NCI-H2196 treated with DMSO at 0.1 percent for 48 hours (cell line): ENCODE measurements at regions not wholly inside any gene's neighbourhood (a gene's known extent, or its start where the extent isn't known, plus 50 kb on each side); places are given as distances from the start of the nearest gene placed in this dataset.
"Not testable (repeated sequence)": the region's sequence is repeated elsewhere in the genome, so short reads cannot be mapped to it uniquely, and the experiment has no call there.

Experiments
- DNase-seq: peaks from one replicate; lab custom pipeline; 2025; ENCODE audit not compliant: unreplicated experiment; lab: John Stamatoyannopoulos, UW

GRCh38 chr14:88929656-88930436 lies 105.4 kb downstream of the TTC8 start:
- no peak for DNase-seq

DNA sequence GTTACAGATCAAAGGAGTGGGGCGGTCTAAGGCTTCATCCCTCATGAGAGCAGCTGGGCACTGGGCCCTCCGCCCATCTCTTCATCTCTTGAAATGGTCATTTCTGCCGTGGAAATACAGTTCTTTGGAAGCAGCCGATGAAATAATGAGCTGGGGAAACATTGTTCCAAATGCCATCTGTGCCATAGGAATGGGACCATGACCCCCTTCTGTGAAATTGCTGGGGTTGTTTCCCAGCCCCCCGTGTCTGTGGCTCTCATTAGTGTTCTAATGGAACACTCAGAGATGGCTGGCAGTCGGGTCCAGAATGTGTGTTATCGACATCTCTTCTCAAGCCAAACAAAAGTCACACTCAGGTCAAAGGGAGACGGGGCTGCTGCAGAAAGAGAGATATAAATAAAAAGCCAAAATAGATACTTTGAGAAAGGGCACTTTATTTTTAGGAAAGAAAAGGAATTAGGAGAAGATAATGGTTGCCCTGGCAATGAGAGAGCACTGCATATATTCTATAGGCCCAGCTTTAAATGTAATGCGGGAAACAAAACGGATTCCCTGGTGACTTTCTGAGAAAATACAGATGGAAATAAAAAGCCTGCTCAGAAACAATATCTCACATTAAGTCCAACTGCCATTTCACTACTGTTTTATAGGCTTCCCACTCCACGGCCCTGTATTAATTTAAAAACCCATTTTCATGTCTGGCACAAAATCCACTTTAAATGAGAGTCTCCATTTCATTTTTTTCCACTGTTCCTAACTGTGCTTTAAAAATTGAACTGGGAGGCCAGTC lies 107.1 kb downstream of the TTC8 start:
- no peak for DNase-seq

- no peak for DNase-seq
Observed at GRCh38 chr14:88933191-88933590, 108.7 kb downstream of the TTC8 start.

DNA sequence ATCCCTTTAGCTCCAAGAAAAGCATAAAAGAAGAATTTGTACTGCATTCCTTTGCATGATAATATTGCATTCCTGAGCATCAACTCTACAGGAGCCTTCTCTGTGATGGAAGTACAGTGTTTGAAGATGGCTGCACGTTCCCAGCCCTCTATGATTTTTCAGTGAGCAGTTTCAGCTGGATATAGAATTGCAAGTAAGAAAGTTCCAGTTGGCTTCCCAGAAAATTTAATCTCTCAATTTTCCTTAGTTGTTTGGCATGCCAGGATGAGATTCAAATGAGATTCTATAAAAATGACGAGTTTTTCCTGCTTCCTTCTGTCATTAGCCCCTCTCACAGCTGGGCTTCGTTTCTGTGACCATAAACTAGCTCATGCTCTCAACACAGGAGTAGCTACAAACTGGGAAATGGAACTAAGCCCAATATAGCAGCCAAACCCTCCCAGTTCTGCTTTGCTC lies 109.9 kb downstream of the TTC8 start:
- DNase-seq = no peak

DNA sequence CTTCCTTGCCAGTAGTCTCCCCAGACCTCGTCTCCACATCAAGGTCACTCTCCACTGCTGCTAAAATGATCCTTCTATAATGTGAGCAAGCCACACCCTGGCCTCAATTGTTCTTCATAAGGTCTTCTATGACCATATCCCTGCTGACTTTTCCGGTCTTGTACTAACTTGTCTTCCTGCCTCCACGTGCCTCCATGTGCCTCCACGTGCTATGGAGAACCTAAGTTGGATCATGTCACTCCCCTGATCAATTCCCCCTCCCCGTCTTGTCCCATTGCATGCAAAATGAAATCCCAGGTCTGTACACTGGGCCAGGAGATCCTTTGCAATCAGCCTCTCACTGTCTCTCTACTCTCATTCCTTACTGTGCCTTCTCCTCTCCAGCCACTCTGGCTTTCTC lies 110.6 kb downstream of the TTC8 start:
- no peak for DNase-seq

DNA sequence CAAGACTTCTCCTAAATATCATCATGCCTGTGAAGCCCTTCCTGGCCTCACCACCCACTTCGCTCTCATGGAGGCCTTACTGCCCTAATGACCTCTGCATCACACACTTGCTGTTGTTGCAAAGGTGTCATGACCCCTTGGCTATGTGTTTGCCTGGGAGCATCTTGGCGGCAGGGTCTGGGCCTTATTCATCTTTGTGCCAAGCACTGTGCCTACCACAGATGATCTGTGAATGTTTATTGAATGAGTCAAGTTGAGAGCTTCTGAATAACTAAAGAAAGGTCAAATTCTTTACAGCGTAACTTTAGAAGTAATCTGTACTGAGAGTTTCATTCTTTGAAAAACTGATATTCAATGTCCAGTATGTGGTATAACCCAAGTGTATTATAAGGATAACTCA lies 113.3 kb downstream of the TTC8 start:
- no peak for DNase-seq

DNA sequence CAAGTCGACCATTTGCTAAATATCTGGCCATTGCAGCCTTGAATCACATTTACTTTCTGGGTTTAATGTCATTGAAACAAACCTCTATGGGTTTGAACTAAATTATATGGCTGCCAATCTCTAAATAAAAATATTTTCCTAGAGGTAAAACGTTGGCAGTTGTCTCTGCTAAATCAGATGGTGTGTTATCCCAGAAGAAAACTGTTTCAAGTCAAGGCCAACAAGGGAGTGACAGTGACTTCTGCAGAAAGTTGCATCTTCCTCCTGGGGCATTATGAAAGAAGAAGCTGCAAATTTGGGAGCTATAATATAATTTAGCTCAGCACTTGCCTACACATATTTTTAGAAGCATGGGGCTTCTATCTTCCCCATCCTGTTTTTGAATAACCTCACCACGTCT lies 116.2 kb downstream of the TTC8 start:
- DNase-seq = no peak

DNA sequence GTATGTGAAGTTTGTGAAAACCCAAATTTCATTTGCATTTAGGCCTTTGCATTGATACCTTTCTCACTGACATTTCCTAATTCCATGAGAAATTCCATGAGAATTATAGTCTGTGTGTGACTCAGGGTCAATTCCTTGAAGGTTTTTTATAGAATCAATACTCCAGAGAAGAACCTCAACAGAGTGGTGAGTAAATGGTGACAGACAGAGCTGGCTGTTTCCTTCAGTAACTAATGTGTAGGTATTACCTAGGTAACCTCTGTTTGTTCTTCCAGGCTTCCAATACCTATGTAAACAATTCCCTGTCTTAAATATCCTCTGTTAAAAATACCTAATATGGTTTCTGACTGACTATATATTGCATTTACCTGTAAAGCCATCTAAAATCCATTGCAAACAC lies 117.0 kb downstream of the TTC8 start:
- no peak for DNase-seq

DNA sequence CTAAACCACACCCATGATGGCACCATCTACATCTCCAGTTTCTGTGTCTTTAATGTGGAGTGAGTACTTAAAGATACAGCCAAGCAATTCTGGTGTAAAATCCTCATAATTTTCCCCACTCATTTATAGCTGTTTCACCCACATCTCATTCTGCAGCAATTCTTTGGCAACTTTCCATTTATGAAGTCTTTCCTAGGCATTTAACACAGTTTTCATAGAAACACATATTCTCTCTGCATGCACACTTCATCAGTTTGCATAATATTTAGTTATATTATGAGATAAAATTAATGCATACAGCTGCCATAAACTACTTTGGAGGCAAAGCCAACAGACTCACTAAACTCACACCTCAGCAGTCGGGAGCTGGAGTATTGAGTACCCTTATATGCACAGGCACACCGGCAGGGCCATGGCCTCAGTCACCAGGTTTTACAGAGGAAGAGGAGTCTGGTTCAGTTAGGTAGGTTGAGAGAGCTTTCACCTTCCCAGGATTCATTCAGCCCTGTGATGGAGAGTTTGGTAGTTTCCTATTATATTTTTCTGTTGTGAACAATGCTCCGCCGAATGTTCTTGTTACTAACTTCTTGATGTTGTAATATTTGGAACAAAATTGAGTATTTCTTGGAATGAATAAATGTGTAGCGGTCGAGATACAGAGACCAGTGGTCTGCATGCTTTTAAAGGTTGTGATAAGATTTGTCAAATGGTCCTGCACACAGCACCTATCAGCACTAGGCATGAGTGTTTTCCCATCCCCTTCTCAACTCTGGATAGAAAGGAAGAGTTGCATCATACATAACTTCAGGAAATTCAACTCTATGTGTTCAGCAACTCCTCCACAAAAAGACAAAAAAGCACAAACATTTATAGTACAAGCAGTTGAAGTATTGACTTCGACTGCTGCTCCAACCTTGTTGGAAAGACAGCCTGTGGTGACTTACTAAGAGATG lies 123.5 kb downstream of the TTC8 start:
- DNase-seq = no peak

DNA sequence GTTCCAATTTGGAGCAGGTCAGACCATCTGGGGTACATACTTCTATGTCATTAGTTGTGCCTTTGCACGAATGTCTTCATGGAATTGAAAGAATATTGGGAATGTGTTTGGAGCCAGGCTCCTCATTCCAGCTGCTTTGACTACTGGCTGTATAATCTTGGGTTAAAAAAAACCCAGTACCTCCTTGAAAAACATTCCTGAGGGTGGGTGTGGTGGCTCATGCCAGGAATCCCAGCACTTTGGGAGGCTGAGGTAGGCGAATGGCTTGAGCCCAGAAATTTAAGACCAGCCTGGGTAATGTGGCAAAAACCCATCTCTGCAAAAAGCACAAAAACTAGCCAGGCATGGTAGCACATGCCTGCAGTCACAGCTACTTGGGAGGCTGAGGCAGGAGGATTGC lies 125.6 kb downstream of the TTC8 start:
- no peak for DNase-seq

DNA sequence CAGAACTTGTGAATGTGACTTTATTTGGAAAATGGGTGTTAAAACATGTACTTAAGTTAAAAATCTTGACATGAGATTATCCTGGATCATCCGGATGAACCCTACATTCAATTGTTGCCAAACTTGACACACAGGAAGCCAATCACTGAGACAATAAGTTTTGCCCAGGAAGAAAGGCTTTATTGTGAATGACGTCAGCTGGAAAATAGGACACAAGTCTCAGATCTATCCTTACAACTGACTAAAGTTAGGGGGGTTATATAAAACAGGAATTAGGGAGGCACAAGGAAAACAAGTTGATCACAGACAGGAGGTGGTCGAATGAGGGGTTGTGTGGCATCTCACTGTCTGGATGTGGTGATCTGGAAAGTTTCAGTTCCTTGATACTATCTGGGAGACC lies 126.9 kb downstream of the TTC8 start:
- DNase-seq = no peak

DNA sequence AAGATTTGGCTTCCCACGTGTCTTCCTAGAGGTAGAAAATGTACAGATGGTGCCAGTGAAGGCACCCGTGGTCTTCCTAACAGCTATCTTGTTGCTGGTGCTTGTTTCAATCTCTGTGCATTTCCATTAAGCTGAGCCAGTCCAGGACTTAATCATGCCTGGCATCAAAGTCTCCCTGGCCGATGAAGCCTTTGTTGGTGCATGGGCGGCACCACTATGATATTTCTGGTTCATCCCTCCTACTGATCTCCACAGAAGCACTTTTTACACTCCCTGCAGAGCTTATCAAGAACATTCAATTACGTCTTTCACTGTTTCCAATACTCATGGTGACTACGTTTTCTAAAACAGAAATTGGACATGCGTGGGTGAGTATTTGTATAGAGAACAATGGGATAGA lies 128.4 kb downstream of the TTC8 start:
- no peak for DNase-seq

- DNase-seq = no peak
Observed at GRCh38 chr14:88955455-88955854, 131.0 kb downstream of the TTC8 start.

DNA sequence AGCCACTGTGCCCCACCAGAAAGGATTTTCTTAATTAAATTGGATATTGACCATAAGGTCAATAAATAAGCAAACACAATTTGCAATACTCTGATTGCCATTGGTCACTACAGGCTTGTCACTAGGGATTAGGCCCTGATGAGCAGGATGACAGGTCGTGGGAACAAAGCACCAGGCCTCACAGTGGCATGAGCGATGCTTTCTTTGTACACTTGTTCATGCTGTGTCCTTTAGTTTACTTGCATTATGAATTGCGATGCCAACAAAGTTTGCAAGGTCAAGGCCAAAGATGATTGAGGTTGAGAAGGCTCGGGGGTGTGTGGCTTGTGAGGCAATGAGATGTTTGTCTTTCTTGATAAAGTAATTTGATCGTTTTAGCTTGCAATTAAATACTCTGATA lies 136.0 kb downstream of the TTC8 start:
- DNase-seq = no peak

DNA sequence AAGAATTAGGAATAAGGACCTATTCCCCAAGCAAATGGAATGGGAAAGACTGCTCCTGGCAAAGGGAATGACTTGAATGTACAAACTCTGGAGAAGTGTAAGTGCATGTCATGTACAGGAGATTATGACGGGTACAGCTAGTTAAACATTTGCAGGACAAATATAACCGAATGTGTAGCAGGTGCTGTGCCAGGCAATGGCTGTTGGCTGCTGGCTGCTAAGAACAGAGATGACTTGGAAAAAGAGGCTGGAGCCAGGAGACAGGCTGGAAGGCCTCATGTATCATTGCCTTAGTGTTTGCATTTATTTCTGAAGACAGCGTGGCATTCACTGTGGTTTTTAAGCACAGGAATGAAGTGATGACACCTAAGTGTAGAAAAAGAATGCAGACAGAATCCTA lies 136.8 kb downstream of the TTC8 start:
- DNase-seq = no peak

DNA sequence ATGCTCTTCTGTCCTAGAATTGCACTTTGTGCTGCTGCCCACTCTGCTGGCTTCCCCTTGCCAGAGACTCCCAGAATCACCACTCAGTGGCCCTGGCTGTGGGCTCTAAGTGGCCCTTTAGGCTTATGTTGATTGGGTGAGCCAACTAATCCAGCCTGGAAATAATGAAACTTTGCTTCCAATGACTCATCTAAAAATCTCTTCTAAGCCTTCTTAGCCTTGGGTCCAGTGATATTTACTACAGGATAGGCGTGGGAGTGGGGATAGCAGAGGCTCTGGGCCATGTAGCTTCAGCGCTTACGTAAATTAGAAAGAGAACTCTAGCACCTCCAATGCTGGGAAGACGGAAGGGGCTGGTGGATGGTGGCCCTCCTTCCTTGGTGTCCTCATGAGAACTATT lies 137.9 kb downstream of the TTC8 start:
- no peak for DNase-seq

DNA sequence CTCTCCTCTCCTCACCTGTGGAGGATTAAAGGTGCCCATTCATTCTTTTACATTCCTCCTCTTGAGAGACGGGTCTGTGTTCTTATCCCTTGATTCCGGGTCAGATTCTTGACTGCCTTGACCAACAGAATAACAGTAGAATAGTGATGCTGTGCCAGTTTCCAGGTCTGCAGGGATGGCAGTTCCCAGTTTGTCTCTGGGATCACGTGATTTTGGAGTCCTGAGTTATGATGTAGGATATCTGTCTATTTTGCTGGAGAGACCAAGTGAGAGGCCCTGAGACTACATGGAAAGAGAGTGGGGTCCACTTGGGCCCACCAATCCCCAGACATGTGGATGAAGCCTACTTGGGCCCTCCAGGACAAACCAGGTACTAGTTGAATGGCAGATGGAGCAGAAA lies 142.8 kb downstream of the TTC8 start:
- no peak for DNase-seq

GRCh38 chr14:88975043-88975830 lies 150.8 kb downstream of the TTC8 start:
- DNase-seq = no peak

GRCh38 chr14:88975926-88976325 lies 151.5 kb downstream of the TTC8 start:
- DNase-seq = no peak

DNA sequence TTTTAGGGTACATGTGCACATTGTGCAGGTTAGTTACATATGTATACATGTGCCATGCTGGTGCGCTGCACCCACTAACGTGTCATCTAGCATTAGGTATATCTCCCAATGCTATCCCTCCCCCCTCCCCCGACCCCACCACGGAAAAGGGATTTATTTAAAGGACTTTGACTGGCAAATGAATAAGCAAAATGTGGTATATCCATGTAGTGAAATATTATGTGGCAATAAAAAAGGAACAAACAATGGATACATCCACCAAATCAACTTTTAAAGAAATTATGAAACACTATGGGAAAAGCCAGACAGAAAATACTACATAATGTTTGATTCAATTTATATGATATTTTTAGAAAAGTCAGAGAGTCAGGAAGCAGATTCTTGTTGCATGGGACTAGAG lies 156.5 kb downstream of the TTC8 start:
- not testable (repeated sequence) for DNase-seq

GRCh38 chr14:88981948-88982347 lies 157.5 kb downstream of the TTC8 start:
- no peak for DNase-seq
